ENCODE measurements at regions not wholly inside any gene's neighbourhood (a gene's known extent, or its start where the extent isn't known, plus 50 kb on each side); places are given as distances from the start of the nearest gene placed in this dataset.

DNA sequence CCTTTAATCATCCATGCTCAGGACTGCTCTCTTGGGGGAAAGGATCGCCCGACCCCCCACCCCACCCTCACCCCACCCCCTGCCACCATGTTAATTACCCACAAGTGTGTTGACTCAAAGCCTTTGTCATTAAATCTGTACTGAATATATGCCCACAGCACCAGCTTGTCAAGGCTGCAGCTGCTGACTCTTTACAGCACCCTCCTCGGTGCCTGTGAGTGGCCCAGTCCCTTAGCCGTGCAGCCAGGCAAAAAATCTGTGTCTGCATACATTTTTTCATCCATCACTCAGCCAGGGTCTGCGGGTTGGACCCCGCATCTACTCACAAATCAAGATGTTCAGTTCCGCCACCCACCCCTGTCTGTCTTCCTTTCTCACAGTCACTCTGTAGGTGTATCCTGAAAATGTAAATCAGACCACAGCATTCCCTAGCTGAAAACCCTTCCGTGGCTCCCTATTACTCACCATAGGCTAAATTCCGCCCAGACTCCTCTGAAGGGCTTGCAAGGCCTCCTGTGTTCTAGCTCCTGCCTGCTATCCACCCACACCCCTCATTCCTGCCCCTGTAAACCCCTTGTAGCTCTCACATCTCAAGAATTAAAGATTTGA is 53.7 kb upstream of the KCNIP1 start:
- TF ChIP-seq, protein P1, sequence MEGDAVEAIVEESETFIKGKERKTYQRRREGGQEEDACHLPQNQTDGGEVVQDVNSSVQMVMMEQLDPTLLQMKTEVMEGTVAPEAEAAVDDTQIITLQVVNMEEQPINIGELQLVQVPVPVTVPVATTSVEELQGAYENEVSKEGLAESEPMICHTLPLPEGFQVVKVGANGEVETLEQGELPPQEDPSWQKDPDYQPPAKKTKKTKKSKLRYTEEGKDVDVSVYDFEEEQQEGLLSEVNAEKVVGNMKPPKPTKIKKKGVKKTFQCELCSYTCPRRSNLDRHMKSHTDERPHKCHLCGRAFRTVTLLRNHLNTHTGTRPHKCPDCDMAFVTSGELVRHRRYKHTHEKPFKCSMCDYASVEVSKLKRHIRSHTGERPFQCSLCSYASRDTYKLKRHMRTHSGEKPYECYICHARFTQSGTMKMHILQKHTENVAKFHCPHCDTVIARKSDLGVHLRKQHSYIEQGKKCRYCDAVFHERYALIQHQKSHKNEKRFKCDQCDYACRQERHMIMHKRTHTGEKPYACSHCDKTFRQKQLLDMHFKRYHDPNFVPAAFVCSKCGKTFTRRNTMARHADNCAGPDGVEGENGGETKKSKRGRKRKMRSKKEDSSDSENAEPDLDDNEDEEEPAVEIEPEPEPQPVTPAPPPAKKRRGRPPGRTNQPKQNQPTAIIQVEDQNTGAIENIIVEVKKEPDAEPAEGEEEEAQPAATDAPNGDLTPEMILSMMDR (IDR thresholded peaks at IDR 0.05) = no peak
- TF ChIP-seq POLR2A (IDR thresholded peaks at IDR 0.05) (no peak), POLR2AphosphoS5 (IDR thresholded peaks at IDR 0.05) (no peak), EP300 (IDR thresholded peaks at IDR 0.05) (no peak)

All from stomach (tissue), 4 donors.